ENCODE measurements at regions not wholly inside any gene's neighbourhood (a gene's known extent, or its start where the extent isn't known, plus 50 kb on each side); places are given as distances from the start of the nearest gene placed in this dataset.
"Not testable (repeated sequence)": the region's sequence is repeated elsewhere in the genome, so short reads cannot be mapped to it uniquely, and the experiment has no call there.

DNA sequence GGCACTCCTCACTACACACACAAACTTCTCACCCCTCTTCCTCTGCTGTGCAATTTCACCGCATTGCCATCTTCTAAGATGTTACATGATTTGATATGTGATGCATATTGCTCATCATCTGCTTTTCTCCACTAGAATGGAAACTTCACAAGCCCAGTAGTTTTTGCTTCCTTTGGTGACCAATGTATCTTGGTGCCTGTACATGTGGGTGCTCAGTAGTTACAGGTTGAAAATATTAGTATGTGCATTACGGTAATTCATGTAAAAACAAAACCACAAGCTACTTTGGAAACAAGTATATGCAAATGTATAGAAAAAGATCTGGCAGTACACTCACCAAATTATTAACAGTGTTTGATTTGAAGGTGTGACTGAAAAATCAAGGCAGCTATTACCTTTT is 522.4 kb downstream of the TTLL7 start:
- not testable (repeated sequence) for H3K27ac Mint-ChIP-seq (ENCODE audit: unreplicated experiment); H3K4me3 Mint-ChIP-seq (ENCODE audit: unreplicated experiment); H3K36me3 Mint-ChIP-seq (ENCODE audit: unreplicated experiment); H3K4me1 Mint-ChIP-seq (ENCODE audit: unreplicated experiment); H3K9me3 Mint-ChIP-seq (ENCODE audit: unreplicated experiment); DNase-seq (ENCODE audit: extremely low spot score, unreplicated experiment)
- H3K27me3 Mint-ChIP-seq (ENCODE audit: unreplicated experiment) = peaks cover 17% of the 10 kb centered on the region

DNA sequence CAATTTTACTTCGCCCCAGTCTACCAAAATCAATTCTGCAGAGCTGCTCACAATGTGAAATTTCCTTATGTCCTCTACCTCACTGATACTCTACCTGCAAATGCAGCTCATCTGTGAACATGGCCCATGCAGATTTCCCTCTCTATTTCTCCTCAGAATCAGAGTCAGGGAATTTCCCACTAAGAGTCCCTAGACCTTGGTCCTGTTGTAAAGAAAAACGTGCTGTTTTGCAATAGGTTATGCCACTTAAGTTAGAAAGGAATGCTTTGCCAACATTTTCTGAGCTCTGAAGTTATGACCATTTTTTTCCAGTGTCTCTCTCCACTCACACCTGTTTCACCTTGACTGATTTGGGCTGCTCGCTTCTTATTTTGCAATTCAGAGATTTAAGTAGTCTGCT is 524.0 kb downstream of the TTLL7 start:
- H3K27ac Mint-ChIP-seq (ENCODE audit: unreplicated experiment); DNase-seq (ENCODE audit: extremely low spot score, unreplicated experiment); H3K9me3 Mint-ChIP-seq (ENCODE audit: unreplicated experiment); H3K4me3 Mint-ChIP-seq (ENCODE audit: unreplicated experiment); H3K4me1 Mint-ChIP-seq (ENCODE audit: unreplicated experiment); H3K36me3 Mint-ChIP-seq (ENCODE audit: unreplicated experiment): not testable (repeated sequence)
- peaks cover 11% of the 10 kb centered on the region for H3K27me3 Mint-ChIP-seq (ENCODE audit: unreplicated experiment)

- H3K4me3 Mint-ChIP-seq (ENCODE audit: unreplicated experiment); H3K27ac Mint-ChIP-seq (ENCODE audit: unreplicated experiment); H3K4me1 Mint-ChIP-seq (ENCODE audit: unreplicated experiment); DNase-seq (ENCODE audit: extremely low spot score, unreplicated experiment); H3K36me3 Mint-ChIP-seq (ENCODE audit: unreplicated experiment); H3K9me3 Mint-ChIP-seq (ENCODE audit: unreplicated experiment): not testable (repeated sequence)
- H3K27me3 Mint-ChIP-seq (ENCODE audit: unreplicated experiment) = peaks cover 11% of the 10 kb centered on the region
Observed at GRCh38 chr1:83473986-83474385, 524.9 kb downstream of the TTLL7 start.

DNA sequence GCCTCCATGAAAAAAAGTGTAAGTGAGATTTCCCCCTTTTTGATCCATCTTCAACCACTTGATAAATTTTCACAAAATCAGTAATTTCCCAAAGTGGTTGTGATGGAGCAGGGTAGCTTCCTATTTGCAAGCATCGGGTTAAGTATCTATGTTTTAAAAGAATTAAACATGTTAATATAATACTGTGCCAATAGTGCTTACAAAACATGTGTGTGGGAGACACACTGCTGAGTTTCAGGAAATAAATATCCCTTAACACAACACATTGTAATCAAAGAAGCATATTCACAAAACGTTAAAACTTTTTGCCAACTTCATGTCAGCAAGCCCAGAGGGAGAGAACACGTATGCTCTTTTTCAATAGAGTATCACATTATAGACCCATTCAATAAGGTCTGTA is 526.9 kb downstream of the TTLL7 start:
- H3K27me3 Mint-ChIP-seq (ENCODE audit: unreplicated experiment) = peaks cover 11% of the 10 kb centered on the region
- not testable (repeated sequence) for H3K27ac Mint-ChIP-seq (ENCODE audit: unreplicated experiment); H3K4me1 Mint-ChIP-seq (ENCODE audit: unreplicated experiment); DNase-seq (ENCODE audit: extremely low spot score, unreplicated experiment); H3K9me3 Mint-ChIP-seq (ENCODE audit: unreplicated experiment); H3K4me3 Mint-ChIP-seq (ENCODE audit: unreplicated experiment); H3K36me3 Mint-ChIP-seq (ENCODE audit: unreplicated experiment)

DNA sequence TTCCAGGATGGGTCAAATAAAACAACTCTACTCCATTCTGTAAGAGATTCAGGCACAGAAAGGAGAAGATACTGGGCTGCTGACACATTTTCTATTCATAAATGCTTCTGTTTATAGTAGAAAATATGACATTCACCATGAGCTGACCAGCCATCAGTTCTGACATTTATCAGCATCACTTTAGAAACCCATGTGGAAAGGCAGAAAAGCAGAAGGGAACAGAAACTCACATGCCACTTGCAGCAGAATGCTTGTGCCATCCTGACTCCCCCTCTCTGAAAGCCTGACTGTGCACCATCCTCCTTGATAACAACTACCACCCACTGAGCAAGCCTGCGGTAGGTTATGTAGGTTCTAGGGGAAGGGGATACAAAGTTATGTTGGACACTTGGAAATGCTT is 527.7 kb downstream of the TTLL7 start:
- H3K27ac Mint-ChIP-seq (ENCODE audit: unreplicated experiment); H3K4me3 Mint-ChIP-seq (ENCODE audit: unreplicated experiment); H3K4me1 Mint-ChIP-seq (ENCODE audit: unreplicated experiment); H3K36me3 Mint-ChIP-seq (ENCODE audit: unreplicated experiment); DNase-seq (ENCODE audit: extremely low spot score, unreplicated experiment); H3K9me3 Mint-ChIP-seq (ENCODE audit: unreplicated experiment): not testable (repeated sequence)
- peaks cover 11% of the 10 kb centered on the region for H3K27me3 Mint-ChIP-seq (ENCODE audit: unreplicated experiment)

DNA sequence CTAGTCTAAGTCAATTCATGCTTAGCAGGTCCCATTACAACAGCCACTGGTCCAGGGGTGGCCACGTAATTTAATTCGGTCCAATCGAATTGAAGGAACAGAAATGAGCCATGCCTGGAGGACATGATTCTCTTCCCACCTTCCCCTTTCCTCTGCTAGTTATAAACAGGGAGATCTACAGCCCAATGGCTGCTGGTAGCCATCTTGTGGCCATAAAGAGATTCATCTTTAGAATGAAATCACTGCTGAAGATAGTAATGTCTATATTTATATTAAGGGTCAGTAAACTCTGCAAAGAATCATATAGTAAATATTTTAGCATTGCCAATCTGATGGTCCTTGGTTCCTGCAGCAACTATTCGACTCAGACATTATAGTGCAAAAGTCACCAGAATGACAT is 530.6 kb downstream of the TTLL7 start:
- not testable (repeated sequence) for H3K9me3 Mint-ChIP-seq (ENCODE audit: unreplicated experiment); H3K4me3 Mint-ChIP-seq (ENCODE audit: unreplicated experiment); H3K36me3 Mint-ChIP-seq (ENCODE audit: unreplicated experiment); H3K27ac Mint-ChIP-seq (ENCODE audit: unreplicated experiment); DNase-seq (ENCODE audit: extremely low spot score, unreplicated experiment); H3K4me1 Mint-ChIP-seq (ENCODE audit: unreplicated experiment)
- peaks cover 11% of the 10 kb centered on the region for H3K27me3 Mint-ChIP-seq (ENCODE audit: unreplicated experiment)
- TF ChIP-seq CTCF (IDR thresholded peaks at IDR 0.05) = peak; percentile 25

DNA sequence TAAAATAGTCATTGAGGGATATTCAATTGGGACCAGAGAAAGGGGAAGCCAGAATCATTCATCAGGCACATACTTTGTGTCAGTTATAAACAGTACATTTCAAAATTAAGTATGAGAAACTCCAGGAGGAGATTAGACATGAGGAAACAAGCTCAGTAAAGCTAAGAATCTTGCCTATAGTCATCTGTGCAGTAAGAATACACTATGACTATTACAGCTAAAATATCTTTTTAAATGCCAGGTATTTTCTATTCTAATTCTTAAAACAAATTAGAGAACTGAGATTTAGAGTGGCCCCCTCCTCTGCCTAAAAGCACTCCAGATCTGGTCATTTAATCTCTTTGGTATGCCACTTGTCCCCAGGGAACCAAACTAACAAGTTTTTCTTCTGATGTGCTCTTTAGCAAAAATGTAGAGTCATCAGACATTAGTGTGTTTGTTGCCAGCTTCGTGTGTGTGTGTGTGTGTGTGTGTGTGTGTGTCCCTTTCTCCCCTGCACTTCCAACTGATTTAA is 541.1 kb downstream of the TTLL7 start:
- DNase-seq (ENCODE audit: extremely low spot score, unreplicated experiment); H3K27me3 Mint-ChIP-seq (ENCODE audit: unreplicated experiment); H3K9me3 Mint-ChIP-seq (ENCODE audit: unreplicated experiment); H3K4me3 Mint-ChIP-seq (ENCODE audit: unreplicated experiment); H3K36me3 Mint-ChIP-seq (ENCODE audit: unreplicated experiment); H3K27ac Mint-ChIP-seq (ENCODE audit: unreplicated experiment): not testable (repeated sequence)
- H3K4me1 Mint-ChIP-seq (ENCODE audit: unreplicated experiment) = peaks cover 11% of the 10 kb centered on the region

GRCh38 chr1:83457281-83457680 is 541.7 kb downstream of the TTLL7 start:
- not testable (repeated sequence) for H3K36me3 Mint-ChIP-seq (ENCODE audit: unreplicated experiment); DNase-seq (ENCODE audit: extremely low spot score, unreplicated experiment); H3K27me3 Mint-ChIP-seq (ENCODE audit: unreplicated experiment); H3K9me3 Mint-ChIP-seq (ENCODE audit: unreplicated experiment); H3K4me3 Mint-ChIP-seq (ENCODE audit: unreplicated experiment); H3K27ac Mint-ChIP-seq (ENCODE audit: unreplicated experiment)
- H3K4me1 Mint-ChIP-seq (ENCODE audit: unreplicated experiment) = peaks cover 11% of the 10 kb centered on the region

GRCh38 chr1:83455753-83456152 is 543.2 kb downstream of the TTLL7 start:
- not testable (repeated sequence) for H3K36me3 Mint-ChIP-seq (ENCODE audit: unreplicated experiment); H3K27me3 Mint-ChIP-seq (ENCODE audit: unreplicated experiment); H3K9me3 Mint-ChIP-seq (ENCODE audit: unreplicated experiment); H3K27ac Mint-ChIP-seq (ENCODE audit: unreplicated experiment); DNase-seq (ENCODE audit: extremely low spot score, unreplicated experiment); H3K4me3 Mint-ChIP-seq (ENCODE audit: unreplicated experiment)
- peaks cover 11% of the 10 kb centered on the region for H3K4me1 Mint-ChIP-seq (ENCODE audit: unreplicated experiment)

DNA sequence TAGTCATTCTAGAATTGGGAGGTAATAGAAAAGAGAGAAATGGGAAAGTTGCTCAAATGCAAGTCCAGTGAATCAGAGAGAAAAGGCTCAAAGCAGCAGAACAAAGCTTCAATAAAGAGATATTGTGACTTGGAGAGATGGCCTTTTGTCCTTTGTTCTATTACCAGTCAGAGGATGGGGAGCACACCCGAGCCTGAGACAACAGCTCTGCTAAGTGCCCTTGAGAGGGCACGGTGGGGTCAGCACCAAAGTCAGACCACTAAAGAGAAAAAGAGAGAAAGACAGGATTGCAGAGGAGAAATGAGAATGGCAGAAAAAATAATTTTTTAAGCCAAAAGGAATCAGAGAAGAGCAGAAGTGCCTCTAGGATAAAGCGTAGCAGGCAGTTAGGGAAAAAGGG is 553.1 kb downstream of the TTLL7 start:
- not testable (repeated sequence) for H3K27me3 Mint-ChIP-seq (ENCODE audit: unreplicated experiment); H3K27ac Mint-ChIP-seq (ENCODE audit: unreplicated experiment); DNase-seq (ENCODE audit: extremely low spot score, unreplicated experiment); H3K9me3 Mint-ChIP-seq (ENCODE audit: unreplicated experiment); H3K4me3 Mint-ChIP-seq (ENCODE audit: unreplicated experiment); H3K36me3 Mint-ChIP-seq (ENCODE audit: unreplicated experiment); H3K4me1 Mint-ChIP-seq (ENCODE audit: unreplicated experiment)

GRCh38 chr1:83442412-83442811 is 556.5 kb downstream of the TTLL7 start:
- H3K27me3 Mint-ChIP-seq (ENCODE audit: unreplicated experiment); H3K4me3 Mint-ChIP-seq (ENCODE audit: unreplicated experiment); H3K9me3 Mint-ChIP-seq (ENCODE audit: unreplicated experiment); H3K36me3 Mint-ChIP-seq (ENCODE audit: unreplicated experiment); H3K4me1 Mint-ChIP-seq (ENCODE audit: unreplicated experiment); DNase-seq (ENCODE audit: extremely low spot score, unreplicated experiment); H3K27ac Mint-ChIP-seq (ENCODE audit: unreplicated experiment): not testable (repeated sequence)

DNA sequence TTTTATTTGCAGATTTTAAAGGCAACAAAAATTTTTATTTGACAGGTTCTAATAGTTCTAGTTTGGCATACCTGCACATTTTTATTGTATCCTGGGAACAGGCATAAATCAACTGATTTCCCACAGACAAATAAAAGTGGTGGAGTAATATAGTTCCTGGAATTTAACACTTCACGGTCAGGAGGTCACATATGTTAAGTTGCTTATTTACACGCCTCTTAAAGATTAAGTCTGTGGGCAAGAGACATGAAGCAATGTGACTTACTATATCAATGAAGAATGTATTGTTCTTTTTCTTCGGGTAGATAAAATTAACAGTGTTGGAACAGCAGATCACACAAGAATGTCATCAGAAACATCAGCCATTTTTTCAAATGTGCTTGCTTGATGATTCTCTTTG is 558.3 kb downstream of the TTLL7 start:
- H3K36me3 Mint-ChIP-seq (ENCODE audit: unreplicated experiment); H3K4me1 Mint-ChIP-seq (ENCODE audit: unreplicated experiment); DNase-seq (ENCODE audit: extremely low spot score, unreplicated experiment); H3K9me3 Mint-ChIP-seq (ENCODE audit: unreplicated experiment); H3K4me3 Mint-ChIP-seq (ENCODE audit: unreplicated experiment); H3K27me3 Mint-ChIP-seq (ENCODE audit: unreplicated experiment); H3K27ac Mint-ChIP-seq (ENCODE audit: unreplicated experiment): not testable (repeated sequence)

Data from osteocyte (in vitro differentiated cells).